Esophagus squamous epithelium (tissue), 5 donors: ENCODE measurements at regions not wholly inside any gene's neighbourhood (a gene's known extent, or its start where the extent isn't known, plus 50 kb on each side); places are given as distances from the start of the nearest gene placed in this dataset.
"Not testable (repeated sequence)": the region's sequence is repeated elsewhere in the genome, so short reads cannot be mapped to it uniquely, and the experiment has no call there.

ENCODE experiments used
- DNase-seq: peaks from one replicate; lab custom pipeline; 2025; lab: John Stamatoyannopoulos, UW
- H3K27ac ChIP-seq, 4 donors: fragments of 200-600 bp; sonication (generic); one replicate each; pipeline ENCODE4 v1.5.1; 2016 to 2019; ENCODE audit warnings: mild to moderate bottlenecking in 1 of 4
- H3K27me3 ChIP-seq, 4 donors: fragments of 200-600 bp; sonication (generic); 1 replicate in 3 of 4; 2 replicates in 1 of 4; pipeline versions ENCODE4 v1.5.1 to v1.6.0; 2017 to 2021; ENCODE audit warnings: antibody characterized with exemption in 1 of 4
- H3K36me3 ChIP-seq, 3 donors: fragments of 200-600 bp; sonication (generic); one replicate each; pipeline ENCODE4 v1.5.1; 2016 to 2019
- H3K4me1 ChIP-seq, 3 donors: fragments of 200-600 bp; sonication (generic); one replicate each; pipeline ENCODE4 v1.5.1; 2017 to 2019
- H3K4me3 ChIP-seq, 4 donors: fragments of 200-600 bp; sonication (generic); 1 replicate in 3 of 4; 2 replicates in 1 of 4; pipeline ENCODE4 v1.5.1; 2016 to 2019; ENCODE audit warnings: mild to moderate bottlenecking in 2 of 4, moderate library complexity in 1 of 4
- H3K9me3 ChIP-seq, 3 donors: fragments of 200-600 bp; sonication (generic); one replicate each; pipeline ENCODE4 v1.5.1; 2016 to 2019
- POLR2A ChIP-seq, 4 donors: fragments of 450-650 bp; IDR thresholded peaks; one replicate each; pipeline ENCODE4 v1.6.1; 2017; ENCODE audit warnings: antibody characterized with exemption in 4 of 4, mild to moderate bottlenecking in 4 of 4, moderate library complexity in 3 of 4
- WGBS, 2 donors: methylation state at CpG; one replicate each; pipeline ENCODE4 v1.1.5; 2018; 5-methylcytosine and 5-hydroxymethylcytosine counted together
- intact Hi-C: fragments of 100-400 bp; cut with DNase I; formaldehyde crosslinking; loops from one replicate; pipeline ENCODE4 v1.15.0; 2022
- TF ChIP-seq, protein P1 (sequence below), 6 experiments: fragments of 450-650 bp in 4 of 6; fragments of 200-600 bp in 2 of 6; sonication (generic) in 2 of 6; IDR thresholded peaks; one replicate each; pipeline ENCODE4 v1.5.1; 2016 to 2019; ENCODE audit warnings: antibody characterized with exemption in 6 of 6, mild to moderate bottlenecking in 4 of 6, moderate library complexity in 4 of 6
- donor health status: DM: yes; HTN: yes; CAD: no.

DNA sequence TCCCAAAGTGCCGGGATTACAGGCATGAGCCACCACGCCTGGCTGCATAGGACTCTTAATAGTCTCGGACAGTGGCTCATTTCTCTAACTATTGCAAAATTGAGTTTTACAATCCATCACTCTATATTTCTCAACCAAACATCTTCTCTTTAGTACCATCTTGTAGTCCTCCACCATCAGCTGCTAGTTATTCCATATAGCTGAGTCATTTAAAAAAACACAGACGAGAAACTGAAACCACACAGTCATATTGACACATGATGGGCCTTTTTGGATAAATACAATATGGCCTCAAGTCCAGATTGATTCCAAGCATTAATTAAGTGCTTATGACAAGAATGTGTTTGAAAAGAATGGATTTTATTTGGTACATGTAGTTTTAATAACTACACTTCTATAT lies 599.1 kb downstream of the MEI4 start:
- DNase-seq, result no peak
- TF ChIP-seq POLR2A (IDR thresholded peaks at IDR 0.05), result no peak
- TF ChIP-seq, protein P1, sequence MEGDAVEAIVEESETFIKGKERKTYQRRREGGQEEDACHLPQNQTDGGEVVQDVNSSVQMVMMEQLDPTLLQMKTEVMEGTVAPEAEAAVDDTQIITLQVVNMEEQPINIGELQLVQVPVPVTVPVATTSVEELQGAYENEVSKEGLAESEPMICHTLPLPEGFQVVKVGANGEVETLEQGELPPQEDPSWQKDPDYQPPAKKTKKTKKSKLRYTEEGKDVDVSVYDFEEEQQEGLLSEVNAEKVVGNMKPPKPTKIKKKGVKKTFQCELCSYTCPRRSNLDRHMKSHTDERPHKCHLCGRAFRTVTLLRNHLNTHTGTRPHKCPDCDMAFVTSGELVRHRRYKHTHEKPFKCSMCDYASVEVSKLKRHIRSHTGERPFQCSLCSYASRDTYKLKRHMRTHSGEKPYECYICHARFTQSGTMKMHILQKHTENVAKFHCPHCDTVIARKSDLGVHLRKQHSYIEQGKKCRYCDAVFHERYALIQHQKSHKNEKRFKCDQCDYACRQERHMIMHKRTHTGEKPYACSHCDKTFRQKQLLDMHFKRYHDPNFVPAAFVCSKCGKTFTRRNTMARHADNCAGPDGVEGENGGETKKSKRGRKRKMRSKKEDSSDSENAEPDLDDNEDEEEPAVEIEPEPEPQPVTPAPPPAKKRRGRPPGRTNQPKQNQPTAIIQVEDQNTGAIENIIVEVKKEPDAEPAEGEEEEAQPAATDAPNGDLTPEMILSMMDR (IDR thresholded peaks at IDR 0.05), result no peak
- Histone ChIP-seq H3K4me3 (no peak overlapping the region), H3K4me1 (no peaks in the 10 kb centered on the region), H3K9me3 (no peaks in the 10 kb centered on the region), H3K36me3 (no peaks in the 10 kb centered on the region), H3K27ac (no peak overlapping the region), H3K27me3 (no peaks in the 10 kb centered on the region)
- intact Hi-C loops, result no loop called here
- WGBS, 2 donors, result 71 to 91% methylated on average over 3 to 4 of the region's 4 CpGs

DNA sequence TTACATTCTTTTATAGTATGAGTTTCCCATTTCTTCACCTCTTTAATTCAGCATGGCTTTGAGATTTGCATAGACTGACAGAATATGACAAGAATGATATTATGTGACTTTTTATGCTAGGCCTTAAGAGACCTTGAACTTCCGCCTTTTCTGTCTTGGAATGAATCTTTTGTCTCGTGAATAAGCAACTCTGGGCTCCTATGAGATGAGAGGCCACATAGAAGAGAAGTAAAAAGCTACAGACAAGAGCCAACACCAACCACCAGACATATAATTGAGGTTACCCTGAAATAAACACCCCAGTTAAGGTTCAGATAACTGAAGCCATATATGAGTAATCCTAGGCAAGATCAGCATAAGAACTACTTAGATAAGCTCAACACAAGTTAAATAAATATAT lies 600.8 kb downstream of the MEI4 start:
- TF ChIP-seq, protein P1 (IDR thresholded peaks at IDR 0.05), result no peak
- no peak for TF ChIP-seq POLR2A (IDR thresholded peaks at IDR 0.05)
- Histone ChIP-seq H3K27ac (no peak overlapping the region), H3K27me3 (no peaks in the 10 kb centered on the region), H3K36me3 (no peaks in the 10 kb centered on the region), H3K4me3 (no peak overlapping the region), H3K9me3 (no peaks in the 10 kb centered on the region), H3K4me1 (no peaks in the 10 kb centered on the region)
- DNase-seq, result no peak
- intact Hi-C loops, result no loop called here
- WGBS, 2 donors, result 33 to 46% methylated on average over 2 of the region's 2 CpGs

DNA sequence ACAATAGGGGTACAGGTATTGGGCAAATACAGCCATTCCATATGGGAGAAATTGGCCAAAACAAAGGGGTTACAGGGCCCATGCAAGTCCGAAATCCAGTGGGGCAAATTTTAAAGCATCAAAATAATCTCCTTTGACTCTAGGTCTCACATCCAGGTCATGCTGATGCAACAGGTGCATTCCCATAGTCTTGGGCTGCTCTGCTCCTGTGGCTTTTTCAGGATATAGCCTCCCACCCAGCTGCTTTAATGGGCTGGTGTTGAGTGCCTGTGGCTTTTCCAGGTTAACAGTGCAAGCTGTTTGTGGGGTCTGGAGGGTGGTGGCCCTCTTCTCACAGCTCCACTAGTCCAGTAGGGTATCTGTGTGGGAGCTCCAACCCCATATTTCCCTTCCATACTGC lies 607.1 kb downstream of the MEI4 start:
- Histone ChIP-seq H3K4me1 (no peaks in the 10 kb centered on the region), H3K27ac (no peak overlapping the region), H3K36me3 (no peaks in the 10 kb centered on the region), H3K27me3 (no peaks in the 10 kb centered on the region), H3K4me3 (no peak overlapping the region), H3K9me3 (no peaks in the 10 kb centered on the region)
- WGBS, 2 donors, result 86% methylated on average over 1 of the region's 1 CpG; no CpG with 5 or more reads in 1 of the 2 donors
- intact Hi-C loops, result no loop called here
- no peak for TF ChIP-seq POLR2A (IDR thresholded peaks at IDR 0.05)
- TF ChIP-seq, protein P1 (IDR thresholded peaks at IDR 0.05), result no peak
- no peak for DNase-seq

DNA sequence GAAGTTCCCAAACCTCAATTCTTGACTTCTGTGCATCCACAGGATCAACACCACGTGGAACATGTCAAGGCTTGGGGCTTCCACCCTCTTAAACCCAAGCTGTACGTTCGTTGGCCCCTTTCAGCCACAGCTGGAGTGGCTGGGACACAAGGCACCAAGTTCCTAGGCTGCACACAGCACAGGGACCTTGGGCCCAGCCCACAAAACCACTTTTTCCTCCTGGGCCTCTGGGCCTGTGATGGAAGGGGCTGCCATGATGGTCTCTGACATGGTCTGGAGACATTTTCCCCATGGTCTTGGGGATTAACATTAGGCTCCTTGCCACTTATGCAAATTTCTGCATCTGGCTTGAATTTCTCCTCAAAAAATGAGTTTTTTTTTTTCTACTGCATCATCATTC lies 606.9 kb upstream of the IRAK1BP1 start:
- H3K36me3 ChIP-seq, H3K27ac ChIP-seq, H3K4me1 ChIP-seq, H3K9me3 ChIP-seq, H3K4me3 ChIP-seq, H3K27me3 ChIP-seq, intact Hi-C loops, DNase-seq: not testable (repeated sequence)
- 49% methylated on average over 3 of the region's 3 CpGs; no CpG with 5 or more reads in 1 of the 2 donors for WGBS, 2 donors

DNA sequence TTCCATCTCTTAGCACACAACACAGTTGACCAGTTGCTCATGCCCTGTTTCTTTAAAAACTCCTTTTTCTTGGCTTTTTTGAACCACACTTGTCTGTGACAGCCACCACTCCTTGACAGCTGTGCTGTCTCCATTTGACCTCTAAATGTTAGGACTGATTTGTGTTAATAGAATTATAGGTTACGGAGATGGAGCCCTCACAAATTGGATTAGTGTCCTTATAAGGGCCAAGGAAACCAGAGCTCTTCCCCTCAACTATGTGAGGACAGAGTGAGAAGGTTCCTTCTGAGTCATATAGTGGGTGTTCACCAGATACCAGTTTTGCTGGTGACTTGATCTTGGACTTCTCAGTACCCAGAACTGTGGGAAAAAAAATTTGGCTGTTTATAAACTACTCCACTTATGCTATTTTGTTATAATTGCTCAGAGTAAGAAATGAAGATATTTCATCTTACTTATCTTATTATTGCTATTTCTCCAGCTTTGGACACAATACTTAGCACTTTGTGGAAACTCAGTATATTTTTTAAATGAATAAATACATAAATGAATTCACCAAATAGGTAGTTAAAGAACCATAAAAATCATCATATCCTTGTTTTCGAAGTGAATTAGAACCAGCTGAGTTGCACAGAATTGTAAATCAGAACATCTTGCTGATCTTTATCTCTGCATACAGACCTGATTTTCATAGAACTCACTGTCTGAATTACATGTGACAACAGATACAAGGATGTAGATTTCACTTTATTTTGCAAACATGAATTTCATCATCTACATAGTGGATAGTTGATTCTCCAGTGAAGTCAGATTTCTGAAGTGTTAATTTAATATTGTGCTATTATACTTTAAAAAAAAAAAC lies 598.5 kb upstream of the IRAK1BP1 start:
- H3K27me3 ChIP-seq, result no peaks in the 10 kb centered on the region
- H3K36me3 ChIP-seq, result no peaks in the 10 kb centered on the region
- no peaks in the 10 kb centered on the region for H3K9me3 ChIP-seq
- 77 to 82% methylated on average over 2 of the region's 2 CpGs for WGBS, 2 donors
- H3K4me3 ChIP-seq, result no peak overlapping the region
- H3K4me1 ChIP-seq, result no peaks in the 10 kb centered on the region
- DNase-seq, result no peak
- intact Hi-C loops, result no loop called here
- TF ChIP-seq POLR2A (IDR thresholded peaks at IDR 0.05), result no peak
- TF ChIP-seq, protein P1 (IDR thresholded peaks at IDR 0.05), result no peak
- H3K27ac ChIP-seq, result no peak overlapping the region
